ENCODE measurements at regions not wholly inside any gene's neighbourhood (a gene's known extent, or its start where the extent isn't known, plus 50 kb on each side); places are given as distances from the start of the nearest gene placed in this dataset.

GRCh38 chr10:65335311-65335710, 1590.5 kb upstream of the LRRTM3 start:
- TF ChIP-seq CTCF (IDR thresholded peaks at IDR 0.05; ENCODE audit: low read length) (no peak), EZH2phosphoT487 (IDR thresholded peaks at IDR 0.05; ENCODE audit: low read length) (no peak)

Measured in MM.1S (cell line).